WTC11 (cell line): ENCODE measurements at regions not wholly inside any gene's neighbourhood (a gene's known extent, or its start where the extent isn't known, plus 50 kb on each side); places are given as distances from the start of the nearest gene placed in this dataset.

ENCODE experiments used
- ATAC-seq: fragments of 200-7000 bp; cut with Tn5 transposase; 2 replicates; pipeline ENCODE4 v1.10.0; 2021; ENCODE audit warnings: mild to moderate bottlenecking, moderate library complexity
- CTCF ChIA-PET: fragments of 300-600 bp; sonication (Branson Sonifier 250); formaldehyde crosslinking; loops from one replicate; lab custom pipeline; 2021; ENCODE audit warnings: antibody characterized with exemption; lab: Charles Lee
- POLR2A ChIA-PET: fragments of 350-600 bp; sonication (Branson Sonifier 250); formaldehyde crosslinking; loops from one replicate; lab custom pipeline; 2021; ENCODE audit warnings: antibody characterized with exemption; lab: Charles Lee
- DNase-seq: peaks from one replicate; pipeline ENCODE4 v3.0.0; 2021; ENCODE audit warnings: low spot score
- H3K27ac Mint-ChIP-seq: 2 replicates; pipeline ENCODE4 v1.8.0; 2021; ENCODE audit warnings: mixed read lengths
- H3K27me3 Mint-ChIP-seq: 2 replicates; pipeline ENCODE4 v1.8.0; 2021; ENCODE audit warnings: low read depth, mild to moderate bottlenecking, moderate library complexity, mixed read lengths
- H3K36me3 Mint-ChIP-seq: 2 replicates; pipeline ENCODE4 v1.8.0; 2021; ENCODE audit warnings: mixed read lengths
- H3K4me1 Mint-ChIP-seq: 2 replicates; pipeline ENCODE4 v1.8.0; 2022; ENCODE audit warnings: mixed read lengths
- H3K4me3 Mint-ChIP-seq: 2 replicates; pipeline ENCODE4 v1.8.0; 2021; ENCODE audit warnings: mild to moderate bottlenecking, moderate library complexity, mixed read lengths
- H3K9me3 Mint-ChIP-seq: 2 replicates; pipeline ENCODE4 v1.8.0; 2021; ENCODE audit warnings: mixed read lengths
- ELF4 ChIP-seq: sonication (generic); formaldehyde crosslinking; IDR thresholded peaks from 2 replicates; pipeline ENCODE4 v1.8.1; 2022; ENCODE audit warnings: low read depth, mild to moderate bottlenecking, moderate library complexity, missing genetic modification reagents
- ESRRA ChIP-seq: sonication (generic); formaldehyde crosslinking; IDR thresholded peaks from 2 replicates; pipeline ENCODE4 v1.8.1; 2022; ENCODE audit warnings: mild to moderate bottlenecking, missing genetic modification reagents, borderline replicate concordance
- ETV6 ChIP-seq: sonication (generic); formaldehyde crosslinking; IDR thresholded peaks from 2 replicates; pipeline ENCODE4 v1.8.1; 2022; ENCODE audit warnings: mild to moderate bottlenecking, missing genetic modification reagents
- FOXJ3 ChIP-seq: sonication (generic); formaldehyde crosslinking; IDR thresholded peaks from 2 replicates; pipeline ENCODE4 v1.9.0; 2021; ENCODE audit warnings: missing genetic modification reagents, mild to moderate bottlenecking, borderline replicate concordance
- FOXK1 ChIP-seq: sonication (generic); formaldehyde crosslinking; IDR thresholded peaks from 2 replicates; pipeline ENCODE4 v1.8.0; 2022; ENCODE audit warnings: mild to moderate bottlenecking, moderate library complexity, missing genetic modification reagents
- JUN ChIP-seq: sonication (generic); formaldehyde crosslinking; IDR thresholded peaks from 2 replicates; pipeline ENCODE4 v1.8.0; 2023; ENCODE audit warnings: mild to moderate bottlenecking, missing genetic modification reagents
- NFATC4 ChIP-seq: fragments of 250-450 bp; sonication (Bioruptor Pico); IDR thresholded peaks from 2 replicates; pipeline ENCODE4 v1.9.0; 2021; ENCODE audit warnings: mild to moderate bottlenecking
- PRRX2 ChIP-seq: fragments of 250-450 bp; sonication (Bioruptor Pico); IDR thresholded peaks from 2 replicates; pipeline ENCODE4 v1.8.0; 2021; ENCODE audit warnings: mild to moderate bottlenecking
- RORB ChIP-seq: fragments of 250-450 bp; sonication (Bioruptor Pico); IDR thresholded peaks from 2 replicates; pipeline ENCODE4 v1.9.0; 2021; ENCODE audit warnings: mild to moderate bottlenecking
- TEAD4 ChIP-seq: sonication (generic); formaldehyde crosslinking; IDR thresholded peaks from 2 replicates; pipeline ENCODE4 v1.8.0; 2022; ENCODE audit warnings: mild to moderate bottlenecking, missing genetic modification reagents
- ZNF232 ChIP-seq: sonication (generic); formaldehyde crosslinking; IDR thresholded peaks from 2 replicates; pipeline ENCODE4 v1.8.0; 2022; ENCODE audit warnings: mild to moderate bottlenecking, missing genetic modification reagents
- ZNF416 ChIP-seq: fragments of 250-450 bp; sonication (Bioruptor Pico); IDR thresholded peaks from 2 replicates; pipeline ENCODE4 v1.9.0; 2021; ENCODE audit warnings: mild to moderate bottlenecking, inconsistent platforms
- TF ChIP-seq, protein P1 (sequence below): sonication (generic); formaldehyde crosslinking; IDR thresholded peaks from 2 replicates; pipeline ENCODE4 v1.8.1; 2023; ENCODE audit warnings: mild to moderate bottlenecking, missing genetic modification reagents, moderate library complexity
- TF ChIP-seq, protein P2 (sequence below): fragments of 200-600 bp; IDR thresholded peaks from 2 replicates; pipeline ENCODE4 v1.8.0; 2022; ENCODE audit warnings: antibody characterized with exemption
- TF ChIP-seq, protein P3 (sequence below): sonication (generic); formaldehyde crosslinking; IDR thresholded peaks from 2 replicates; pipeline ENCODE4 v1.8.0; 2022; ENCODE audit warnings: mild to moderate bottlenecking, missing genetic modification reagents
- TF ChIP-seq, protein P4 (sequence below): fragments of 250-450 bp; sonication (Bioruptor Pico); IDR thresholded peaks from 2 replicates; pipeline ENCODE4 v1.9.0; 2021; ENCODE audit warnings: mild to moderate bottlenecking, borderline replicate concordance
- TF ChIP-seq, protein P5 (sequence below): sonication (generic); formaldehyde crosslinking; IDR thresholded peaks from 2 replicates; pipeline ENCODE4 v1.8.1; 2023; ENCODE audit warnings: mild to moderate bottlenecking, moderate library complexity, missing genetic modification reagents
- TF ChIP-seq, protein P6 (sequence below): sonication (generic); formaldehyde crosslinking; IDR thresholded peaks from 2 replicates; pipeline ENCODE4 v1.8.0; 2022; ENCODE audit warnings: mild to moderate bottlenecking, missing genetic modification reagents
- TF ChIP-seq, protein P7 (sequence below): fragments of 250-450 bp; sonication (Bioruptor Pico); IDR thresholded peaks from 2 replicates; pipeline ENCODE4 v1.9.0; 2021; ENCODE audit warnings: moderate library complexity, mild to moderate bottlenecking, inconsistent platforms, borderline replicate concordance
- TF ChIP-seq, protein P8 (sequence below): sonication (generic); formaldehyde crosslinking; IDR thresholded peaks from 2 replicates; pipeline ENCODE4 v1.8.0; 2023; ENCODE audit warnings: missing genetic modification reagents

DNA sequence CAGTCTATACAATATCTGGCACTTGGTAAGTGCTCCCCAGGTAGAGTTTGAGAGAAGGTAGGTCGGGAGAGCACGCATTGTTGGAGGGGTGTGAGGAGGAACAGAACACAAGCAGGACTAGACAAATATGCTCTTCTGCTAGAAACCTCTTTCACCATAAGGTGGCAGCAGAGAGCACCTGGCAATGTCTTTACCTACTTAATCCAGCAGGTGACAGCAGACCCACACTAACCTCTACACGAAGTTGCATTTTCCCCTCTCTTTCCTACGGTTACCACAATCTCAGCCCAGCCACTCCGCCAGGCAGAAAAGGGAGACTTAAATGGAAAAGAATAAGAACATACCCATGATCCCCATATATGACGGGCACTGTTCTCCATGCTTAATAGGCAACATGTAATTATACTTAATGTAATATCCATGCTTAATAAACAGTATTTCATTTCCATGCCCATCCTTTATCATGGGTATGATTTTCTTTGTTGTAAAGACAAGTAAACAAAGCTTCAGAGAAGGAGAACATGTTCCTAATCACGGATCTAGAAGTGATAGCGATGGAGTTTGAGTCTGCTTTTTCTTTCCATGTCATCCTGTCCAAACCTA is 55.1 kb upstream of the CCL2 start:
- H3K9me3 Mint-ChIP-seq: peaks cover 16% of the 10 kb centered on the region
- peak; percentile 94 for ATAC-seq
- ChIA-PET CTCF (interaction anchor here (0.6 to 8.6 kb wide), 21 partner anchors 9 to 449 kb away, joined by 3 to 346 read pairs (median 3); partner anchors contain the start of gene CCL1), POLR2A (interaction anchor here (0.8 kb wide), 1 partner anchor 161 kb away, joined by 7 read pairs; no protein-coding TSS in a partner anchor)
- peaks cover 11% of the 10 kb centered on the region for H3K27me3 Mint-ChIP-seq
- no peak overlapping the region for H3K27ac Mint-ChIP-seq
- TF ChIP-seq, protein P1, sequence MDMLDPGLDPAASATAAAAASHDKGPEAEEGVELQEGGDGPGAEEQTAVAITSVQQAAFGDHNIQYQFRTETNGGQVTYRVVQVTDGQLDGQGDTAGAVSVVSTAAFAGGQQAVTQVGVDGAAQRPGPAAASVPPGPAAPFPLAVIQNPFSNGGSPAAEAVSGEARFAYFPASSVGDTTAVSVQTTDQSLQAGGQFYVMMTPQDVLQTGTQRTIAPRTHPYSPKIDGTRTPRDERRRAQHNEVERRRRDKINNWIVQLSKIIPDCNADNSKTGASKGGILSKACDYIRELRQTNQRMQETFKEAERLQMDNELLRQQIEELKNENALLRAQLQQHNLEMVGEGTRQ (CRISPR knock-in tag): no peak
- TF ChIP-seq ETV6 (CRISPR knock-in tag): peak; percentile 52; the same call in 1 of the 2 replicates
- TF ChIP-seq, protein P2, sequence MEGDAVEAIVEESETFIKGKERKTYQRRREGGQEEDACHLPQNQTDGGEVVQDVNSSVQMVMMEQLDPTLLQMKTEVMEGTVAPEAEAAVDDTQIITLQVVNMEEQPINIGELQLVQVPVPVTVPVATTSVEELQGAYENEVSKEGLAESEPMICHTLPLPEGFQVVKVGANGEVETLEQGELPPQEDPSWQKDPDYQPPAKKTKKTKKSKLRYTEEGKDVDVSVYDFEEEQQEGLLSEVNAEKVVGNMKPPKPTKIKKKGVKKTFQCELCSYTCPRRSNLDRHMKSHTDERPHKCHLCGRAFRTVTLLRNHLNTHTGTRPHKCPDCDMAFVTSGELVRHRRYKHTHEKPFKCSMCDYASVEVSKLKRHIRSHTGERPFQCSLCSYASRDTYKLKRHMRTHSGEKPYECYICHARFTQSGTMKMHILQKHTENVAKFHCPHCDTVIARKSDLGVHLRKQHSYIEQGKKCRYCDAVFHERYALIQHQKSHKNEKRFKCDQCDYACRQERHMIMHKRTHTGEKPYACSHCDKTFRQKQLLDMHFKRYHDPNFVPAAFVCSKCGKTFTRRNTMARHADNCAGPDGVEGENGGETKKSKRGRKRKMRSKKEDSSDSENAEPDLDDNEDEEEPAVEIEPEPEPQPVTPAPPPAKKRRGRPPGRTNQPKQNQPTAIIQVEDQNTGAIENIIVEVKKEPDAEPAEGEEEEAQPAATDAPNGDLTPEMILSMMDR: peak; percentile 100
- TF ChIP-seq, protein P3, sequence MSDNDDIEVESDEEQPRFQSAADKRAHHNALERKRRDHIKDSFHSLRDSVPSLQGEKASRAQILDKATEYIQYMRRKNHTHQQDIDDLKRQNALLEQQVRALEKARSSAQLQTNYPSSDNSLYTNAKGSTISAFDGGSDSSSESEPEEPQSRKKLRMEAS (CRISPR knock-in tag): 0 out of 2 replicates have a peak, but pooled peaks have one; percentile 15
- TF ChIP-seq, protein P4, sequence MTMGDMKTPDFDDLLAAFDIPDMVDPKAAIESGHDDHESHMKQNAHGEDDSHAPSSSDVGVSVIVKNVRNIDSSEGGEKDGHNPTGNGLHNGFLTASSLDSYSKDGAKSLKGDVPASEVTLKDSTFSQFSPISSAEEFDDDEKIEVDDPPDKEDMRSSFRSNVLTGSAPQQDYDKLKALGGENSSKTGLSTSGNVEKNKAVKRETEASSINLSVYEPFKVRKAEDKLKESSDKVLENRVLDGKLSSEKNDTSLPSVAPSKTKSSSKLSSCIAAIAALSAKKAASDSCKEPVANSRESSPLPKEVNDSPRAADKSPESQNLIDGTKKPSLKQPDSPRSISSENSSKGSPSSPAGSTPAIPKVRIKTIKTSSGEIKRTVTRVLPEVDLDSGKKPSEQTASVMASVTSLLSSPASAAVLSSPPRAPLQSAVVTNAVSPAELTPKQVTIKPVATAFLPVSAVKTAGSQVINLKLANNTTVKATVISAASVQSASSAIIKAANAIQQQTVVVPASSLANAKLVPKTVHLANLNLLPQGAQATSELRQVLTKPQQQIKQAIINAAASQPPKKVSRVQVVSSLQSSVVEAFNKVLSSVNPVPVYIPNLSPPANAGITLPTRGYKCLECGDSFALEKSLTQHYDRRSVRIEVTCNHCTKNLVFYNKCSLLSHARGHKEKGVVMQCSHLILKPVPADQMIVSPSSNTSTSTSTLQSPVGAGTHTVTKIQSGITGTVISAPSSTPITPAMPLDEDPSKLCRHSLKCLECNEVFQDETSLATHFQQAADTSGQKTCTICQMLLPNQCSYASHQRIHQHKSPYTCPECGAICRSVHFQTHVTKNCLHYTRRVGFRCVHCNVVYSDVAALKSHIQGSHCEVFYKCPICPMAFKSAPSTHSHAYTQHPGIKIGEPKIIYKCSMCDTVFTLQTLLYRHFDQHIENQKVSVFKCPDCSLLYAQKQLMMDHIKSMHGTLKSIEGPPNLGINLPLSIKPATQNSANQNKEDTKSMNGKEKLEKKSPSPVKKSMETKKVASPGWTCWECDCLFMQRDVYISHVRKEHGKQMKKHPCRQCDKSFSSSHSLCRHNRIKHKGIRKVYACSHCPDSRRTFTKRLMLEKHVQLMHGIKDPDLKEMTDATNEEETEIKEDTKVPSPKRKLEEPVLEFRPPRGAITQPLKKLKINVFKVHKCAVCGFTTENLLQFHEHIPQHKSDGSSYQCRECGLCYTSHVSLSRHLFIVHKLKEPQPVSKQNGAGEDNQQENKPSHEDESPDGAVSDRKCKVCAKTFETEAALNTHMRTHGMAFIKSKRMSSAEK (CRISPR knock-in tag): no peak
- H3K4me3 Mint-ChIP-seq: no peak overlapping the region
- DNase-seq: peak; percentile 77
- peaks cover 13% of the 10 kb centered on the region for H3K4me1 Mint-ChIP-seq
- H3K36me3 Mint-ChIP-seq: peaks cover 4% of the 10 kb centered on the region; the same call in 1 of the 2 replicates

DNA sequence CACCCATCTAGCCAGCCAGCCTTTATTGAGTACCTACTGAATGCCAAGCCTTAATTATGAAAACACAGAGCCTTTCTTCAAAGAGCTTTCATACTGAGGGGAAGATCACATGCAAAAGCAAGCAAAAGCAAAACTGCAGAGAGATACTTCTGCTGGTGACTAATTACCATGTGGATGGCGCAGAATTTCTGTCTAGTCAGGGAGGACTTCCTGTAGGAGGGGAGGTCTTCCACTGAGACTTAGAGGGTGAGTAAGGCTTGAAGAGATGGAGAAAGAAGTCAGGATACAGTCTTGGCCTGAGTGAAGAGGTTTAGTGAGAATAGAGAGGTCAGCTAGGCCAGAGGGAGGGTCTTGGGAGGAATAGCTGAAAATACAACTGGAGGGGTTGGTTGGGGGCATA is 53.9 kb upstream of the CCL2 start:
- no peak for DNase-seq
- POLR2A ChIA-PET: interaction anchor here (1.3 to 1.4 kb wide), 2 partner anchors 105 to 160 kb away, joined by 3 to 4 read pairs; no protein-coding TSS in a partner anchor
- no peak overlapping the region for H3K4me3 Mint-ChIP-seq
- TF ChIP-seq, protein P5, sequence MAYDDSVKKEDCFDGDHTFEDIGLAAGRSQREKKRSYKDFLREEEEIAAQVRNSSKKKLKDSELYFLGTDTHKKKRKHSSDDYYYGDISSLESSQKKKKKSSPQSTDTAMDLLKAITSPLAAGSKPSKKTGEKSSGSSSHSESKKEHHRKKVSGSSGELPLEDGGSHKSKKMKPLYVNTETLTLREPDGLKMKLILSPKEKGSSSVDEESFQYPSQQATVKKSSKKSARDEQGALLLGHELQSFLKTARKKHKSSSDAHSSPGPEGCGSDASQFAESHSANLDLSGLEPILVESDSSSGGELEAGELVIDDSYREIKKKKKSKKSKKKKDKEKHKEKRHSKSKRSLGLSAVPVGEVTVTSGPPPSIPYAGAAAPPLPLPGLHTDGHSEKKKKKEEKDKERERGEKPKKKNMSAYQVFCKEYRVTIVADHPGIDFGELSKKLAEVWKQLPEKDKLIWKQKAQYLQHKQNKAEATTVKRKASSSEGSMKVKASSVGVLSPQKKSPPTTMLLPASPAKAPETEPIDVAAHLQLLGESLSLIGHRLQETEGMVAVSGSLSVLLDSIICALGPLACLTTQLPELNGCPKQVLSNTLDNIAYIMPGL (CRISPR knock-in tag): no peak
- TF ChIP-seq, protein P6, sequence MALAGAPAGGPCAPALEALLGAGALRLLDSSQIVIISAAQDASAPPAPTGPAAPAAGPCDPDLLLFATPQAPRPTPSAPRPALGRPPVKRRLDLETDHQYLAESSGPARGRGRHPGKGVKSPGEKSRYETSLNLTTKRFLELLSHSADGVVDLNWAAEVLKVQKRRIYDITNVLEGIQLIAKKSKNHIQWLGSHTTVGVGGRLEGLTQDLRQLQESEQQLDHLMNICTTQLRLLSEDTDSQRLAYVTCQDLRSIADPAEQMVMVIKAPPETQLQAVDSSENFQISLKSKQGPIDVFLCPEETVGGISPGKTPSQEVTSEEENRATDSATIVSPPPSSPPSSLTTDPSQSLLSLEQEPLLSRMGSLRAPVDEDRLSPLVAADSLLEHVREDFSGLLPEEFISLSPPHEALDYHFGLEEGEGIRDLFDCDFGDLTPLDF (CRISPR knock-in tag): no peak
- TF ChIP-seq TEAD4 (CRISPR knock-in tag) (no peak), ELF4 (CRISPR knock-in tag) (no peak), PRRX2 (no peak), ZNF232 (CRISPR knock-in tag) (no peak), ESRRA (CRISPR knock-in tag) (no peak), FOXJ3 (CRISPR knock-in tag) (no peak), RORB (CRISPR knock-in tag) (no peak), NFATC4 (CRISPR knock-in tag) (no peak), FOXK1 (CRISPR knock-in tag) (no peak), JUN (CRISPR knock-in tag) (no peak), ZNF416 (CRISPR knock-in tag) (no peak)
- TF ChIP-seq, protein P7, sequence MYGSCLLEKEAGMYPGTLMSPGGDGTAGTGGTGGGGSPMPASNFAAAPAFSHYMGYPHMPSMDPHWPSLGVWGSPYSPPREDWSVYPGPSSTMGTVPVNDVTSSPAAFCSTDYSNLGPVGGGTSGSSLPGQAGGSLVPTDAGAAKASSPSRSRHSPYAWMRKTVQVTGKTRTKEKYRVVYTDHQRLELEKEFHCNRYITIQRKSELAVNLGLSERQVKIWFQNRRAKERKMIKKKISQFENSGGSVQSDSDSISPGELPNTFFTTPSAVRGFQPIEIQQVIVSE (CRISPR knock-in tag): no peak
- TF ChIP-seq, protein P8, sequence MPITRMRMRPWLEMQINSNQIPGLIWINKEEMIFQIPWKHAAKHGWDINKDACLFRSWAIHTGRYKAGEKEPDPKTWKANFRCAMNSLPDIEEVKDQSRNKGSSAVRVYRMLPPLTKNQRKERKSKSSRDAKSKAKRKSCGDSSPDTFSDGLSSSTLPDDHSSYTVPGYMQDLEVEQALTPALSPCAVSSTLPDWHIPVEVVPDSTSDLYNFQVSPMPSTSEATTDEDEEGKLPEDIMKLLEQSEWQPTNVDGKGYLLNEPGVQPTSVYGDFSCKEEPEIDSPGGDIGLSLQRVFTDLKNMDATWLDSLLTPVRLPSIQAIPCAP (CRISPR knock-in tag): no peak
- TF ChIP-seq, protein P3 (CRISPR knock-in tag): no peak

More for the DNA sequence above, 53.9 kb upstream of the CCL2 start:
- ATAC-seq: no peak
- peaks cover 16% of the 10 kb centered on the region for H3K9me3 Mint-ChIP-seq
- CTCF ChIA-PET: interaction anchor here (0.9 to 8.6 kb wide), 10 partner anchors 29 to 232 kb away, joined by 3 to 346 read pairs (median 4); partner anchors contain the start of gene CCL1
- H3K4me1 Mint-ChIP-seq: peaks cover 13% of the 10 kb centered on the region
- H3K27me3 Mint-ChIP-seq: peaks cover 11% of the 10 kb centered on the region
- no peak overlapping the region for H3K27ac Mint-ChIP-seq
- peaks cover 4% of the 10 kb centered on the region; the same call in 1 of the 2 replicates for H3K36me3 Mint-ChIP-seq
